ENCODE measurements at regions not wholly inside any gene's neighbourhood (a gene's known extent, or its start where the extent isn't known, plus 50 kb on each side); places are given as distances from the start of the nearest gene placed in this dataset.

DNA sequence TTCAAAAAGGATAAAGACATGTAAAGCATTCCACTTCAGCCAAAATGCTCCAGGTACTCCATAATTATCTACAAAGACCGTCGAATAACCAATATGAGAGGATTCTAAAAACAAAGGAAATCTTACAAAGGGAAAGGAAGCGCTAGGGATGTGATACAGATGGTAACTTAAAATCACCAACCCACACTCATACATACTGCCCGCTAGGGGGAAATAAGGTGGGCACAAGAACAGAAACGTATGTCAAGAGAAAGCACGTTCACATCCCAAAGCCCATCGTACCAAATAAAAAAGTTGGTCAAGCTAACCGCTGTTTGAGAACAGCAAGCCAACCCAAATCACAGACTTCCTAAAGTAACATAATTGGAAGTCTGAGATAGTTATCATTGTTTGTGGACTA is 429.4 kb downstream of the SHQ1 start:
- Histone ChIP-seq H3K9ac (no peak overlapping the region), H3K36me3 (ENCODE audit: insufficient read depth) (no peaks in the 10 kb centered on the region), H3K4me3 (IDR thresholded peaks at IDR 0.05; ENCODE audit: insufficient read depth, low read depth, low read length) (no peak overlapping the region), H3K79me2 (ENCODE audit: insufficient read depth, low read depth) (peaks cover 54% of the 10 kb centered on the region; the same call in 1 of the 2 replicates), H4K20me1 (ENCODE audit: insufficient read depth) (no peaks in the 10 kb centered on the region), H2AFZ (ENCODE audit: low read depth) (no peak overlapping the region), H3K27ac (no peak overlapping the region), H3K4me2 (no peak overlapping the region), H3K27me3 (ENCODE audit: insufficient read depth, low read depth) (no peaks in the 10 kb centered on the region), H3K4me1 (ENCODE audit: low read depth, poor library complexity, severe bottlenecking) (peaks cover 10% of the 10 kb centered on the region)
- no peak for TF ChIP-seq CTCF (conservative IDR thresholded peaks at IDR 0.05; ENCODE audit: low read depth, low read length)

DNA sequence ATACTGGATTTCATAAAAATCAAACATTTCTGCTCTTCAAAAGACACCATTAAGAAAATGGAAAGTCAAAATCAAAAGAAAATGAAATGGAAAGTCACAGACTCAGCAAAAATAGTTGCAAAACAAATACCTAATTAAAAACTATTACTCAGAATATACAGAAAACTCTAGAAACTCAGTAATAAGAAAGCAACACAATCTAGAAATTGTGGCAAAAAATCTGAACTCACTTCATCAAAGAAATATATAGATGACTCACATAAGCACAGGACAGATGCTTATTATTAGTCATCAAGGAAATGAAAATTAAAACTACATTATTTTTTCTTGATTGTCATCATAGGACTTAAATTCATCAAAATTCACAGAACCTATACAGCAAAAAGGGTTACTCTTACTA is 430.0 kb downstream of the SHQ1 start:
- peaks cover 56% of the 10 kb centered on the region; the same call in 1 of the 2 replicates for H3K79me2 ChIP-seq (ENCODE audit: insufficient read depth, low read depth)
- peaks cover 10% of the 10 kb centered on the region for H3K4me1 ChIP-seq (ENCODE audit: low read depth, poor library complexity, severe bottlenecking)
- no peak overlapping the region for H3K4me3 ChIP-seq (IDR thresholded peaks at IDR 0.05; ENCODE audit: insufficient read depth, low read depth, low read length)
- TF ChIP-seq CTCF (conservative IDR thresholded peaks at IDR 0.05; ENCODE audit: low read depth, low read length), result no peak
- no peaks in the 10 kb centered on the region for H3K36me3 ChIP-seq (ENCODE audit: insufficient read depth)
- no peaks in the 10 kb centered on the region for H4K20me1 ChIP-seq (ENCODE audit: insufficient read depth)
- H2AFZ ChIP-seq (ENCODE audit: low read depth), result no peak overlapping the region
- H3K9ac ChIP-seq, result no peak overlapping the region
- H3K27ac ChIP-seq, result no peak overlapping the region
- H3K27me3 ChIP-seq (ENCODE audit: insufficient read depth, low read depth), result no peaks in the 10 kb centered on the region
- H3K4me2 ChIP-seq, result no peak overlapping the region

DNA sequence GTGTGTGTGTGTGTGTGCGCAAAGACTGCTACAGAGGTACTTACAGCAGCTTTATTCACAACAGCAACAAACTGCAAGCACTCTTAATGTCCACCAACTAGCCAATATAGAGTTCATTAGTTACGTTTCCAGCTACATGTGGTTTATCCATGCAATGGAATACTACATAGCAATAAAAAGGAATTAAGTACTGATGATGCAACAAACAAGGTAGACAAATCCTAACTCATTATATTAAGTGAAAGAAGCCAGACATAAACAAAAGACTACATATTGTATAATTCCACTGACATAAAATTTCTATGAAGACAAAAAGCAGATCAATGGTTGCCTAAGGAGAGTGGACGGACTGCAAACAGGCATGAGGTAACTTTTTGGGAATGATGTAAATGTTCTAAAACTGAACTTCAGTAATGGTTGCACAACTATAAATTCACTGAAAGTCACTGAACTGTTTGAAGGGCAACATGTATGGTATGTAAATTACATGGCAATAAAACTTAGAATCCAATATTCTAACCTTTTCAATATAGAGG is 433.7 kb downstream of the SHQ1 start:
- Histone ChIP-seq H4K20me1 (ENCODE audit: insufficient read depth) (no peaks in the 10 kb centered on the region), H2AFZ (ENCODE audit: low read depth) (no peak overlapping the region), H3K27me3 (ENCODE audit: insufficient read depth, low read depth) (no peaks in the 10 kb centered on the region), H3K4me1 (ENCODE audit: low read depth, poor library complexity, severe bottlenecking) (peaks cover 10% of the 10 kb centered on the region), H3K4me2 (no peak overlapping the region), H3K27ac (no peak overlapping the region), H3K4me3 (IDR thresholded peaks at IDR 0.05; ENCODE audit: insufficient read depth, low read depth, low read length) (no peak overlapping the region), H3K79me2 (ENCODE audit: insufficient read depth, low read depth) (peaks cover 44% of the 10 kb centered on the region; the same call in 1 of the 2 replicates), H3K9ac (no peak overlapping the region), H3K36me3 (ENCODE audit: insufficient read depth) (no peaks in the 10 kb centered on the region)
- no peak for TF ChIP-seq CTCF (conservative IDR thresholded peaks at IDR 0.05; ENCODE audit: low read depth, low read length)

- H3K79me2 ChIP-seq (ENCODE audit: insufficient read depth, low read depth), result peaks cover 36% of the 10 kb centered on the region; the same call in 1 of the 2 replicates
- peaks cover 5% of the 10 kb centered on the region for H3K4me1 ChIP-seq (ENCODE audit: low read depth, poor library complexity, severe bottlenecking)
- H3K4me3 ChIP-seq (IDR thresholded peaks at IDR 0.05; ENCODE audit: insufficient read depth, low read depth, low read length), result no peak overlapping the region
- H3K9ac ChIP-seq, result no peak overlapping the region
- no peak for TF ChIP-seq CTCF (conservative IDR thresholded peaks at IDR 0.05; ENCODE audit: low read depth, low read length)
- H3K4me2 ChIP-seq, result no peak overlapping the region
- no peaks in the 10 kb centered on the region for H3K27me3 ChIP-seq (ENCODE audit: insufficient read depth, low read depth)
- H3K36me3 ChIP-seq (ENCODE audit: insufficient read depth), result no peaks in the 10 kb centered on the region
- no peak overlapping the region for H3K27ac ChIP-seq
- H2AFZ ChIP-seq (ENCODE audit: low read depth), result no peak overlapping the region
- no peaks in the 10 kb centered on the region for H4K20me1 ChIP-seq (ENCODE audit: insufficient read depth)
Measured at GRCh38 chr3:72413228-72413627, 435.0 kb downstream of the SHQ1 start.
